Smooth muscle cell (in vitro differentiated cells): ENCODE measurements at regions not wholly inside any gene's neighbourhood (a gene's known extent, or its start where the extent isn't known, plus 50 kb on each side); places are given as distances from the start of the nearest gene placed in this dataset.
"Not testable (repeated sequence)": the region's sequence is repeated elsewhere in the genome, so short reads cannot be mapped to it uniquely, and the experiment has no call there.

Source experiments
- DNase-seq: peaks from one replicate; lab custom pipeline; 2025; ENCODE audit not compliant: unreplicated experiment; lab: John Stamatoyannopoulos, UW
- H2AFZ ChIP-seq: fragments of 200-600 bp; sonication (generic); 2 replicates; pipeline ENCODE4 v1.6.0; 2016; ENCODE audit warnings: antibody characterized with exemption, low read depth, mild to moderate bottlenecking
- H3F3A ChIP-seq: fragments of 200-600 bp; sonication (generic); 2 replicates; pipeline ENCODE4 v1.6.0; 2017; ENCODE audit warnings: antibody characterized with exemption, low read depth
- H3K27ac ChIP-seq: fragments of 200-600 bp; sonication (generic); 2 replicates; pipeline ENCODE4 v1.5.1; 2016; ENCODE audit warnings: low read depth, mild to moderate bottlenecking
- H3K27me3 ChIP-seq: fragments of 200-600 bp; sonication (generic); 2 replicates; pipeline ENCODE4 v1.6.1; 2016; ENCODE audit warnings: low read depth, mild to moderate bottlenecking
- H3K36me3 ChIP-seq: fragments of 200-600 bp; sonication (generic); 2 replicates; pipeline ENCODE4 v1.5.1; 2016; ENCODE audit warnings: low read depth
- H3K4me1 ChIP-seq: fragments of 200-600 bp; sonication (generic); 2 replicates; pipeline ENCODE4 v1.5.1; 2016; ENCODE audit warnings: low read depth
- H3K4me2 ChIP-seq: fragments of 200-600 bp; sonication (generic); 2 replicates; pipeline ENCODE4 v1.6.0; 2016; ENCODE audit warnings: mild to moderate bottlenecking
- H3K4me3 ChIP-seq: fragments of 200-600 bp; sonication (generic); 2 replicates; pipeline ENCODE4 v1.5.1; 2016; ENCODE audit warnings: mild to moderate bottlenecking
- H3K79me2 ChIP-seq: fragments of 200-600 bp; sonication (generic); 2 replicates; pipeline ENCODE4 v1.6.0; 2016; ENCODE audit warnings: low read depth, mild to moderate bottlenecking
- H3K9ac ChIP-seq: fragments of 200-600 bp; sonication (generic); 2 replicates; pipeline ENCODE4 v1.6.0; 2016; ENCODE audit warnings: low read depth
- H3K9me3 ChIP-seq: fragments of 200-600 bp; sonication (generic); replicated peaks from 2 replicates; pipeline ENCODE4 v1.5.1; 2016; ENCODE audit warnings: low read depth
- H4K20me1 ChIP-seq: fragments of 200-600 bp; sonication (generic); 2 replicates; pipeline ENCODE4 v1.6.0; 2016; ENCODE audit warnings: low read depth
- WGBS: methylation state at CpG from one replicate; pipeline ENCODE4 v1.1.7; 2016; ENCODE audit warnings: low lambda C conversion rate; 5-methylcytosine and 5-hydroxymethylcytosine counted together
- TF ChIP-seq, protein P1 (sequence below): fragments of 200-600 bp; sonication (generic); IDR thresholded peaks from 2 replicates; pipeline ENCODE4 v1.5.1; 2017; ENCODE audit warnings: borderline replicate concordance, mild to moderate bottlenecking, antibody characterized with exemption; ENCODE audit not compliant: insufficient read depth, poor library complexity, severe bottlenecking

DNA sequence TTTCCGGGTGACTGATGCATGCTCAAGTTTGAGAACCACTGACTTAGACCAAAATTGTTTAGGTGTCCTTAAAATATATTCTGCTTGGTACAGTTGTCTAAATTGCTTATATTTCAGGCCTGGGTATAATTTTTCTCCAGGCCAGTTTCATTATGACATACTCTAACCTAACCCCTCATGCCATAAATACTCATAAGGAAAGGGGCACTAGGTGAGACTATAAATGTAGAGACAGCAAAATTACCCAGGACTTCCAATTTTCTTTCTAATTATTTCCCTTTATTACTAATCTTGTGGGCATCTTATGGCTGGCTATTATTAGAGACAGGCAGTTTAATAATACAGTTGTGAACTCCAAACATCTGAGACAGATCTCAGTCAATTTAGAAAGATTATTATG lies 150.2 kb downstream of the RRAGB start:
- Histone ChIP-seq H3F3A (no peaks in the 10 kb centered on the region), H3K4me1 (no peaks in the 10 kb centered on the region), H2AFZ (no peak overlapping the region), H3K36me3 (no peaks in the 10 kb centered on the region), H3K9me3 (no peaks in the 10 kb centered on the region), H3K27ac (no peak overlapping the region), H3K27me3 (no peaks in the 10 kb centered on the region), H3K9ac (no peak overlapping the region), H3K4me3 (no peak overlapping the region), H3K79me2 (no peaks in the 10 kb centered on the region), H4K20me1 (no peaks in the 10 kb centered on the region), H3K4me2 (no peak overlapping the region)
- WGBS, result 100% methylated on average over 1 of the region's 1 CpG
- TF ChIP-seq, protein P1, sequence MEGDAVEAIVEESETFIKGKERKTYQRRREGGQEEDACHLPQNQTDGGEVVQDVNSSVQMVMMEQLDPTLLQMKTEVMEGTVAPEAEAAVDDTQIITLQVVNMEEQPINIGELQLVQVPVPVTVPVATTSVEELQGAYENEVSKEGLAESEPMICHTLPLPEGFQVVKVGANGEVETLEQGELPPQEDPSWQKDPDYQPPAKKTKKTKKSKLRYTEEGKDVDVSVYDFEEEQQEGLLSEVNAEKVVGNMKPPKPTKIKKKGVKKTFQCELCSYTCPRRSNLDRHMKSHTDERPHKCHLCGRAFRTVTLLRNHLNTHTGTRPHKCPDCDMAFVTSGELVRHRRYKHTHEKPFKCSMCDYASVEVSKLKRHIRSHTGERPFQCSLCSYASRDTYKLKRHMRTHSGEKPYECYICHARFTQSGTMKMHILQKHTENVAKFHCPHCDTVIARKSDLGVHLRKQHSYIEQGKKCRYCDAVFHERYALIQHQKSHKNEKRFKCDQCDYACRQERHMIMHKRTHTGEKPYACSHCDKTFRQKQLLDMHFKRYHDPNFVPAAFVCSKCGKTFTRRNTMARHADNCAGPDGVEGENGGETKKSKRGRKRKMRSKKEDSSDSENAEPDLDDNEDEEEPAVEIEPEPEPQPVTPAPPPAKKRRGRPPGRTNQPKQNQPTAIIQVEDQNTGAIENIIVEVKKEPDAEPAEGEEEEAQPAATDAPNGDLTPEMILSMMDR, result no peak
- DNase-seq, result no peak

DNA sequence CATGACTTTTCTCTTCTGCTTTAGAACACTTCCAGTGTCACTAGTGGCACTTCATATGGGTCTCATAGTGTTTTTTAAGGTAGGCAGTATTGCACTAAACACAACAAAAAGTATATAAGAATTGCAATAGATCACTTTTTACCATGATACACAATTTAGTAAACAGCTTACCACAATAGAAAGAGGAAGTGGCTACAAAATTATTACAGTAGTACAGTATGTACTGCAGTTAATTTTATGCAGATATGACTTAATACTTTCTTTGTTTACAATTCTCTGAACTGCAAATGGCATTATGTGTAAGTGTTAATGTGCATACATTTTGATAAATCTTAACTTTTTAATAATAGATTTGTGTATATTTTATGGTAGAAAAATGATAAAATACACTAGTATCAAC lies 157.3 kb downstream of the RRAGB start:
- no peaks in the 10 kb centered on the region for H3K36me3 ChIP-seq
- no peaks in the 10 kb centered on the region for H4K20me1 ChIP-seq
- H2AFZ ChIP-seq, result no peak overlapping the region
- no peak overlapping the region for H3K9ac ChIP-seq
- H3K4me2 ChIP-seq, result no peak overlapping the region
- DNase-seq, result no peak
- H3K9me3 ChIP-seq, result no peaks in the 10 kb centered on the region
- H3K27ac ChIP-seq, result no peak overlapping the region
- H3K4me1 ChIP-seq, result no peaks in the 10 kb centered on the region
- no peaks in the 10 kb centered on the region for H3K79me2 ChIP-seq
- TF ChIP-seq, protein P1, result no peak
- no peaks in the 10 kb centered on the region for H3F3A ChIP-seq
- no peak overlapping the region for H3K4me3 ChIP-seq
- no peaks in the 10 kb centered on the region for H3K27me3 ChIP-seq

DNA sequence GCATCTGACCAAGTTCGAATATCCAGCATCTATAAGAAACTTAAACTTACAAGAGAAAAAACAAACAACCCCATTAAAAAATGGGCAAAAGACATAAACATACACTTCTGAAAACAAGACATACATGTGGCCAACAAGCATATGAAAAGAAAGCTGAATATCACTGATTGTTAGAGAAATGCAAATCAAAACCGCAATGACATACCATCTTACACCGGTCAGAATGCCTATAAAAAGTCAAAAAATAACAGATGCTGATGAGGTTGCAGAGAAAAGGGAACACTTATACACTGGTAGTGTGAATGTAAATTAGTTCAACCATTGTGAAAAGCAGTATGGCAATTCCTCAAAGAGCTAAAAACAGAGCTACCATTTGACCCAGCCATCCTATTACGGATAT lies 166.0 kb downstream of the RRAGB start:
- H3K4me3 ChIP-seq, H3K9me3 ChIP-seq, DNase-seq, H3K79me2 ChIP-seq, H2AFZ ChIP-seq, H3K27me3 ChIP-seq, H3K9ac ChIP-seq, H3K36me3 ChIP-seq, H3K4me2 ChIP-seq, H3F3A ChIP-seq, H3K4me1 ChIP-seq, H4K20me1 ChIP-seq, H3K27ac ChIP-seq: not testable (repeated sequence)
- WGBS, result 86% methylated on average over 4 of the region's 4 CpGs

DNA sequence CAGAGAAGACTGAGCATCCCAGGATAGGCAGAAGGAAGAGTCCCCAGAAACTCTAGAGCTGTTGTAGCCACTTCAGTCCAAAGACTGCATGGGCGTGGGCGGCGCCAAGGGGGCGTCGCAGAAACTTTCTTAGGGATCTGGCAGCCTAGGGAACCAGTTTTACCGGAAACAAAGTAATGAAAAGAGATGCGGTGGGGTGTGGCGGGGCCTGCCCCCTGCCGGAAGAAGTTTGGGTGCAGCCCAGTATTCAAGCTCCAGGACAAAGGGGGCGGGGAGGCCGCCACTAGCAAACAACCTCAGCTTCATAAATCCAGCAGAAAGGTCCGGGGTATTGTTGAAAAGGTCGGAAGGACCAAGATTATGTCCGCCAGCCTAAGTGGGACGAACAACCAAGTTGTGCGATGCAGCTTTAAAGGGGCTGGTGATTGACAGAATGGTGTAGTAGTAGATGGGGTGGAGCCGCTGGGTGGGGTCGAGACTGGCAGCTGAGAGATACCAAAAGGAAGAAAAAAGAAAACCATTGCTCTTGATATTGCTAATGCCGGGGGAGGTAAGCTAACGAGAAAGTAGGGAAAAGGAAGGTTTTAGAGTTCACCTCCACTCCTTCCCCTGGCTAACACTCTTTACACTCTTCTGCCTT lies 190.5 kb downstream of the RRAGB start:
- no peaks in the 10 kb centered on the region for H3K79me2 ChIP-seq
- H3K27ac ChIP-seq, result no peak overlapping the region
- H3K27me3 ChIP-seq, result no peaks in the 10 kb centered on the region
- peak; percentile 1 for DNase-seq
- peak overlapping the region; percentile 91 for H2AFZ ChIP-seq
- H4K20me1 ChIP-seq, result no peaks in the 10 kb centered on the region
- H3K4me3 ChIP-seq, result peak overlapping the region; percentile 71
- no peaks in the 10 kb centered on the region for H3K9me3 ChIP-seq
- no peaks in the 10 kb centered on the region for H3F3A ChIP-seq
- H3K9ac ChIP-seq, result peak overlapping the region; percentile 38
- TF ChIP-seq, protein P1, result peak; percentile 47
- no peaks in the 10 kb centered on the region for H3K36me3 ChIP-seq
- WGBS, result 49% methylated on average over 20 of the region's 20 CpGs
- H3K4me2 ChIP-seq, result peak overlapping the region; percentile 87
- H3K4me1 ChIP-seq, result peaks cover 4% of the 10 kb centered on the region
